ENCODE measurements at regions not wholly inside any gene's neighbourhood (a gene's known extent, or its start where the extent isn't known, plus 50 kb on each side); places are given as distances from the start of the nearest gene placed in this dataset.

GRCh38 chr10:7507887-7508726 is 97.3 kb upstream of the SFMBT2 start:
- no peak for DNase-seq (ENCODE audit: low read depth in 3 of 3, low spot score in 2 of 3)

GRCh38 chr10:7506571-7506970 is 95.7 kb upstream of the SFMBT2 start:
- DNase-seq (ENCODE audit: low read depth in 3 of 3, low spot score in 2 of 3), result no peak

- DNase-seq (ENCODE audit: low read depth in 3 of 3, low spot score in 2 of 3), result no peak
Measured at GRCh38 chr10:7505196-7505595, 94.4 kb upstream of the SFMBT2 start.

- DNase-seq (ENCODE audit: low read depth in 3 of 3, low spot score in 2 of 3), result no peak
Measured at GRCh38 chr10:7503190-7503589, 92.4 kb upstream of the SFMBT2 start.

- no peak for DNase-seq (ENCODE audit: low read depth in 3 of 3, low spot score in 2 of 3)
Measured at GRCh38 chr10:7501157-7501556, 90.3 kb upstream of the SFMBT2 start.

GRCh38 chr10:7498111-7498510 is 87.3 kb upstream of the SFMBT2 start:
- DNase-seq (ENCODE audit: low read depth in 3 of 3, low spot score in 2 of 3), result no peak

- DNase-seq (ENCODE audit: low read depth in 3 of 3, low spot score in 2 of 3), result no peak
Measured at GRCh38 chr10:7493996-7494395, 83.2 kb upstream of the SFMBT2 start.

GRCh38 chr10:7492660-7493046 is 81.8 kb upstream of the SFMBT2 start:
- no peak for DNase-seq (ENCODE audit: low read depth in 3 of 3, low spot score in 2 of 3)

GRCh38 chr10:7491949-7492659 is 81.3 kb upstream of the SFMBT2 start:
- DNase-seq (ENCODE audit: low read depth in 3 of 3, low spot score in 2 of 3), result no peak

- no peak for DNase-seq (ENCODE audit: low read depth in 3 of 3, low spot score in 2 of 3)
Measured at GRCh38 chr10:7491230-7491629, 80.4 kb upstream of the SFMBT2 start.

- DNase-seq (ENCODE audit: low read depth in 3 of 3, low spot score in 2 of 3), result peak in 1 of 3 donors; percentile 53
Measured at GRCh38 chr10:7488418-7488829, 77.6 kb upstream of the SFMBT2 start.

- DNase-seq (ENCODE audit: low read depth in 3 of 3, low spot score in 2 of 3), result no peak
Measured at GRCh38 chr10:7487528-7487927, 76.7 kb upstream of the SFMBT2 start.

GRCh38 chr10:7486528-7486927 is 75.7 kb upstream of the SFMBT2 start:
- DNase-seq (ENCODE audit: low read depth in 3 of 3, low spot score in 2 of 3), result no peak

GRCh38 chr10:7485799-7486198 is 75.0 kb upstream of the SFMBT2 start:
- DNase-seq (ENCODE audit: low read depth in 3 of 3, low spot score in 2 of 3), result no peak

- no peak for DNase-seq (ENCODE audit: low read depth in 3 of 3, low spot score in 2 of 3)
Measured at GRCh38 chr10:7485244-7485556, 74.4 kb upstream of the SFMBT2 start.

- DNase-seq (ENCODE audit: low read depth in 3 of 3, low spot score in 2 of 3), result no peak
Measured at GRCh38 chr10:7484456-7485243, 73.8 kb upstream of the SFMBT2 start.

GRCh38 chr10:7483848-7484247 is 73.0 kb upstream of the SFMBT2 start:
- no peak for DNase-seq (ENCODE audit: low read depth in 3 of 3, low spot score in 2 of 3)

- DNase-seq (ENCODE audit: low read depth in 3 of 3, low spot score in 2 of 3), result no peak
Measured at GRCh38 chr10:7482992-7483391, 72.2 kb upstream of the SFMBT2 start.

- no peak for DNase-seq (ENCODE audit: low read depth in 3 of 3, low spot score in 2 of 3)
Measured at GRCh38 chr10:7481368-7481765, 70.5 kb upstream of the SFMBT2 start.

GRCh38 chr10:7480742-7481367 is 70.0 kb upstream of the SFMBT2 start:
- no peak for DNase-seq (ENCODE audit: low read depth in 3 of 3, low spot score in 2 of 3)
